OCI-LY1 (cell line): ENCODE measurements at regions not wholly inside any gene's neighbourhood (a gene's known extent, or its start where the extent isn't known, plus 50 kb on each side); places are given as distances from the start of the nearest gene placed in this dataset.

ENCODE experiments used
- H2AFZ ChIP-seq: fragments of 200-600 bp; sonication (generic), shearing (Covaris generic); 2 replicates; pipeline ENCODE4 v1.6.0; 2014; ENCODE audit warnings: antibody characterized with exemption, mild to moderate bottlenecking, low read length
- H3F3A ChIP-seq: fragments of 200-600 bp; sonication (generic), shearing (Covaris generic); 2 replicates; pipeline ENCODE4 v1.6.0; 2014; ENCODE audit warnings: mild to moderate bottlenecking, antibody characterized with exemption, low read length, moderate library complexity; ENCODE audit not compliant: insufficient read depth
- H3K27ac ChIP-seq: fragments of 200-600 bp; sonication (generic); 2 replicates; pipeline ENCODE4 v1.5.1; 2014; ENCODE audit warnings: low read length, mixed run types, mild to moderate bottlenecking, low read depth; ENCODE audit not compliant: poor library complexity, severe bottlenecking
- H3K27me3 ChIP-seq: fragments of 200-600 bp; sonication (generic); 2 replicates; pipeline ENCODE4 v1.6.0; 2014; ENCODE audit warnings: antibody characterized with exemption, mild to moderate bottlenecking, low read length, moderate library complexity; ENCODE audit not compliant: insufficient read depth
- H3K36me3 ChIP-seq: fragments of 200-600 bp; sonication (generic); 2 replicates; pipeline ENCODE4 v1.6.1; 2014; ENCODE audit warnings: mild to moderate bottlenecking, antibody characterized with exemption, low read length, moderate library complexity, mixed read lengths; ENCODE audit not compliant: insufficient read depth
- H3K4me1 ChIP-seq: fragments of 200-600 bp; sonication (generic); 2 replicates; pipeline ENCODE4 v1.5.1; 2014; ENCODE audit warnings: mild to moderate bottlenecking, low read length, moderate library complexity; ENCODE audit not compliant: insufficient read depth, severe bottlenecking
- H3K4me2 ChIP-seq: fragments of 200-600 bp; sonication (generic), shearing (Covaris generic); 2 replicates; pipeline ENCODE4 v1.6.1; 2014; ENCODE audit warnings: low read length
- H3K4me3 ChIP-seq: fragments of 200-600 bp; sonication (generic); 2 replicates; pipeline ENCODE4 v1.5.1; 2014; ENCODE audit warnings: low read length, low read depth, mild to moderate bottlenecking, mixed read lengths; ENCODE audit not compliant: poor library complexity, severe bottlenecking
- H3K79me2 ChIP-seq: fragments of 200-600 bp; shearing (Covaris generic); 2 replicates; pipeline ENCODE4 v1.6.1; 2016; ENCODE audit warnings: mixed run types, low read length, mixed read lengths; ENCODE audit not compliant: insufficient read depth
- H3K9ac ChIP-seq: fragments of 200-600 bp; sonication (generic), shearing (Covaris generic); 2 replicates; pipeline ENCODE4 v1.6.1; 2014; ENCODE audit warnings: mild to moderate bottlenecking, low read length, mixed read lengths
- H3K9me2 ChIP-seq: fragments of 200-600 bp; sonication (generic), shearing (Covaris generic); 2 replicates; pipeline ENCODE4 v1.6.1; 2014; ENCODE audit warnings: low read depth, mild to moderate bottlenecking, low read length, mixed read lengths
- H3K9me3 ChIP-seq: fragments of 200-600 bp; shearing (Covaris generic); 2 replicates; pipeline ENCODE4 v1.6.1; 2014; ENCODE audit warnings: low read length, mixed read lengths
- H4K20me1 ChIP-seq: fragments of 200-600 bp; sonication (generic), shearing (Covaris generic); 2 replicates; pipeline ENCODE4 v1.6.0; 2016; ENCODE audit warnings: mild to moderate bottlenecking, low read length; ENCODE audit not compliant: insufficient read depth
- EZH2 ChIP-seq: fragments of 200-600 bp; sonication (generic), shearing (Covaris generic); IDR thresholded peaks from 2 replicates; pipeline ENCODE4 v1.8.0; 2017; ENCODE audit warnings: borderline replicate concordance, mixed run types, mild to moderate bottlenecking, antibody characterized with exemption, low read length, moderate library complexity, mixed read lengths
- TF ChIP-seq, protein P1 (sequence below): fragments of 200-600 bp; sonication (generic), shearing (Covaris generic); IDR thresholded peaks from 2 replicates; pipeline ENCODE4 v1.5.1; 2017; ENCODE audit warnings: mild to moderate bottlenecking, antibody characterized with exemption, low read length, moderate library complexity, mixed read lengths

DNA sequence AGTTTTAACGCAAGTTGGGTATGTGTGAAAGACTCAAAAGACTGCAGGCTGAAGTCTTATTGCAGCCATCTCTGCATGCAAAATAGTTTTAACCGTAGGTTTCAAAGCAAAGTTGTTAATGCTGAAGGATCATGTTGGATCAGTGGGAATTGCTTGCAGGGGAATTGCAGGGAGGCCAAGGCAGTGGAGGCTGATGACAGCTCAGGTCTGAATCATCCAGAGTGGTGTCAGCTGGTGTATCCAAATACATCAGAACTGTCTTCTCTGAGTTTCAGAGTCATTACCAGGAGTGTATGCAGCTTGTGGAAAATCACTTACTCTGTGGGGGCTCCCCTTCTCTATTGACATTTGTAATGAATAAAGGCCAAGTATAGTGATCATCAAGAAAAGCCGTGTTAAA, 435.7 kb downstream of the SH3GL2 start:
- H3K9me2 ChIP-seq: no peaks in the 10 kb centered on the region
- H3K79me2 ChIP-seq: no peaks in the 10 kb centered on the region
- no peak overlapping the region for H3K4me2 ChIP-seq
- no peaks in the 10 kb centered on the region for H3K27me3 ChIP-seq
- no peak overlapping the region for H3K4me3 ChIP-seq
- no peaks in the 10 kb centered on the region for H3K4me1 ChIP-seq
- H3F3A ChIP-seq: no peaks in the 10 kb centered on the region
- H2AFZ ChIP-seq: no peak overlapping the region
- no peaks in the 10 kb centered on the region for H3K36me3 ChIP-seq
- no peaks in the 10 kb centered on the region for H4K20me1 ChIP-seq
- no peaks in the 10 kb centered on the region for H3K9me3 ChIP-seq
- no peak overlapping the region for H3K9ac ChIP-seq
- H3K27ac ChIP-seq: no peak overlapping the region
- TF ChIP-seq, protein P1, sequence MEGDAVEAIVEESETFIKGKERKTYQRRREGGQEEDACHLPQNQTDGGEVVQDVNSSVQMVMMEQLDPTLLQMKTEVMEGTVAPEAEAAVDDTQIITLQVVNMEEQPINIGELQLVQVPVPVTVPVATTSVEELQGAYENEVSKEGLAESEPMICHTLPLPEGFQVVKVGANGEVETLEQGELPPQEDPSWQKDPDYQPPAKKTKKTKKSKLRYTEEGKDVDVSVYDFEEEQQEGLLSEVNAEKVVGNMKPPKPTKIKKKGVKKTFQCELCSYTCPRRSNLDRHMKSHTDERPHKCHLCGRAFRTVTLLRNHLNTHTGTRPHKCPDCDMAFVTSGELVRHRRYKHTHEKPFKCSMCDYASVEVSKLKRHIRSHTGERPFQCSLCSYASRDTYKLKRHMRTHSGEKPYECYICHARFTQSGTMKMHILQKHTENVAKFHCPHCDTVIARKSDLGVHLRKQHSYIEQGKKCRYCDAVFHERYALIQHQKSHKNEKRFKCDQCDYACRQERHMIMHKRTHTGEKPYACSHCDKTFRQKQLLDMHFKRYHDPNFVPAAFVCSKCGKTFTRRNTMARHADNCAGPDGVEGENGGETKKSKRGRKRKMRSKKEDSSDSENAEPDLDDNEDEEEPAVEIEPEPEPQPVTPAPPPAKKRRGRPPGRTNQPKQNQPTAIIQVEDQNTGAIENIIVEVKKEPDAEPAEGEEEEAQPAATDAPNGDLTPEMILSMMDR: no peak
- TF ChIP-seq EZH2: no peak

DNA sequence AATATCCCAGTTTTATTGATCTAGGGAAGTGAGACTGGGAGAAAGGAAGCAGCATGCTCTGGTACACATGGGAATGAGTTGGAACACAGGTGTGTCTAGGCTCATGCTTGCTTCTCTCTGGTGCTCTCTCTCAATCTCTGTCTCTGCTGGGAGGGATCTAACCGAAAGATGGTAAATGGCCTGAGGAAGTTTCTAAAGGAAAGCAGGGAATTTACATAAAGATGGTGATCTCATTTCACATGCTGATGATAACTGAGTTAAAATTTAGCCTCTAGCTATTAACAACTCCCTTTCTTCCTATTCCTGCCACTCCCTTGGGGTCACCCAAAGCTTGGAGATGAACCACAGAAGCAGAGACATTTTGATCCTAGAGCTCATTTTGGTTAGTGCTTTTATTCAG, 436.2 kb downstream of the SH3GL2 start:
- TF ChIP-seq, protein P1: no peak
- no peak for TF ChIP-seq EZH2
- no peaks in the 10 kb centered on the region for H3F3A ChIP-seq

GRCh38 chr9:18017136-18017535, 438.3 kb downstream of the SH3GL2 start:
- no peak overlapping the region for H3K9ac ChIP-seq

More for the DNA sequence above, 436.2 kb downstream of the SH3GL2 start:
- Histone ChIP-seq H3K27ac (no peak overlapping the region), H3K36me3 (no peaks in the 10 kb centered on the region), H4K20me1 (no peaks in the 10 kb centered on the region), H3K4me1 (no peaks in the 10 kb centered on the region), H3K4me2 (no peak overlapping the region), H2AFZ (no peak overlapping the region), H3K4me3 (no peak overlapping the region), H3K79me2 (no peaks in the 10 kb centered on the region), H3K27me3 (no peaks in the 10 kb centered on the region), H3K9me2 (no peaks in the 10 kb centered on the region), H3K9ac (no peak overlapping the region), H3K9me3 (no peaks in the 10 kb centered on the region)

More at GRCh38 chr9:18017136-18017535, 438.3 kb downstream of the SH3GL2 start:
- H3K9me3 ChIP-seq: no peaks in the 10 kb centered on the region
- no peak overlapping the region for H2AFZ ChIP-seq
- TF ChIP-seq, protein P1: no peak
- TF ChIP-seq EZH2: no peak
- H3F3A ChIP-seq: no peaks in the 10 kb centered on the region
- no peak overlapping the region for H3K4me2 ChIP-seq
- no peaks in the 10 kb centered on the region for H3K4me1 ChIP-seq
- H3K27ac ChIP-seq: no peak overlapping the region
- H3K36me3 ChIP-seq: no peaks in the 10 kb centered on the region
- no peak overlapping the region for H3K4me3 ChIP-seq
- H3K9me2 ChIP-seq: no peaks in the 10 kb centered on the region
- no peaks in the 10 kb centered on the region for H4K20me1 ChIP-seq
- no peaks in the 10 kb centered on the region for H3K79me2 ChIP-seq
- no peaks in the 10 kb centered on the region for H3K27me3 ChIP-seq
